ENCODE measurements at regions not wholly inside any gene's neighbourhood (a gene's known extent, or its start where the extent isn't known, plus 50 kb on each side); places are given as distances from the start of the nearest gene placed in this dataset.

DNA sequence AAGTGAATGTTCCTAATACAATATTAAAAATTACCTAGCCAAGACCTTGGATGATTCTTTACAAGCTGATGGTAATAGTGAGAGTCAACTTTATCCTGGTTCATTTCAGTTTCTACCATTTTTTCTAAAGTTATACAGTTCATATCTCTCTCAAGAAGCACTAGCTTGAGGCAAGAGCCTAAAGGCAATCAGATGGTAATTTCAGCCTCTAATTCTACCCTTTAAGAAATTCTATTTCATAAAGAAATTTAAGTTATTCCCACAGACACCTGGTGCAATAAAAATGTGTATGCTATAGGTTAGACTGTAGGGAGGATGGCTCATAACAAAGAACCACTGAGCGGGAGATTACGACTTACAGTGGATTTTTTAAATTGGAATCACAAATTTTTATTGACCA is 984.2 kb upstream of the ADGRL3 start:
- TF ChIP-seq, protein P1, sequence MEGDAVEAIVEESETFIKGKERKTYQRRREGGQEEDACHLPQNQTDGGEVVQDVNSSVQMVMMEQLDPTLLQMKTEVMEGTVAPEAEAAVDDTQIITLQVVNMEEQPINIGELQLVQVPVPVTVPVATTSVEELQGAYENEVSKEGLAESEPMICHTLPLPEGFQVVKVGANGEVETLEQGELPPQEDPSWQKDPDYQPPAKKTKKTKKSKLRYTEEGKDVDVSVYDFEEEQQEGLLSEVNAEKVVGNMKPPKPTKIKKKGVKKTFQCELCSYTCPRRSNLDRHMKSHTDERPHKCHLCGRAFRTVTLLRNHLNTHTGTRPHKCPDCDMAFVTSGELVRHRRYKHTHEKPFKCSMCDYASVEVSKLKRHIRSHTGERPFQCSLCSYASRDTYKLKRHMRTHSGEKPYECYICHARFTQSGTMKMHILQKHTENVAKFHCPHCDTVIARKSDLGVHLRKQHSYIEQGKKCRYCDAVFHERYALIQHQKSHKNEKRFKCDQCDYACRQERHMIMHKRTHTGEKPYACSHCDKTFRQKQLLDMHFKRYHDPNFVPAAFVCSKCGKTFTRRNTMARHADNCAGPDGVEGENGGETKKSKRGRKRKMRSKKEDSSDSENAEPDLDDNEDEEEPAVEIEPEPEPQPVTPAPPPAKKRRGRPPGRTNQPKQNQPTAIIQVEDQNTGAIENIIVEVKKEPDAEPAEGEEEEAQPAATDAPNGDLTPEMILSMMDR (IDR thresholded peaks at IDR 0.05): no peak
- no peak for TF ChIP-seq POLR2A (IDR thresholded peaks at IDR 0.05)
- intact Hi-C loops (cut with DNase I; ENCODE audit: low total_unique reads): no loop called here
- H3K4me3 ChIP-seq (ENCODE audit: low read depth, poor library complexity, severe bottlenecking): no peak overlapping the region
- no peak for DNase-seq (ENCODE audit: low spot score in 2 of 2)
- WGBS, 2 donors: 93 to 96% methylated on average over 2 of the region's 2 CpGs

DNA sequence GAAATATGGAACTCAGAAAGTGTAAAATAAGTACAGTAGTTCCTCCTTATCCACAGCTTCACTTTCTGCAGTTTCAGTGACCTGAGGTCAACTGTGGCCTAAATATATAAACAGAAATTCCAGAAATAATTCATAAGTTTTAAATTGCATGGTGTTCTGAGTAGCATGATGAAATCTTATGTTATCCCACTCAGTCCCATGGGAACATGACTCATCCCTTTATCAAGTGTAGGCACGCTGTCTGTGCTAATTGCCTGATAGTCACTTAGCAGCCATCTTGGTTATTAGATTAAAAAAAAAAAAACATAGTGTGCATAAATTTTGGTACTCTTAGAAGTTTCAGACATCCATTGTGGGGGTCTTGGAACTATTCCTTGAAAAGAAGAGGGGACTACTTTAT is 983.4 kb upstream of the ADGRL3 start:
- no peak for DNase-seq (ENCODE audit: low spot score in 2 of 2)
- WGBS, 2 donors: 46 to 48% methylated on average over 1 of the region's 1 CpG
- no peak overlapping the region for H3K4me3 ChIP-seq (ENCODE audit: low read depth, poor library complexity, severe bottlenecking)
- TF ChIP-seq, protein P1 (IDR thresholded peaks at IDR 0.05): no peak
- no peak for TF ChIP-seq POLR2A (IDR thresholded peaks at IDR 0.05)
- intact Hi-C loops (cut with DNase I; ENCODE audit: low total_unique reads): no loop called here

DNA sequence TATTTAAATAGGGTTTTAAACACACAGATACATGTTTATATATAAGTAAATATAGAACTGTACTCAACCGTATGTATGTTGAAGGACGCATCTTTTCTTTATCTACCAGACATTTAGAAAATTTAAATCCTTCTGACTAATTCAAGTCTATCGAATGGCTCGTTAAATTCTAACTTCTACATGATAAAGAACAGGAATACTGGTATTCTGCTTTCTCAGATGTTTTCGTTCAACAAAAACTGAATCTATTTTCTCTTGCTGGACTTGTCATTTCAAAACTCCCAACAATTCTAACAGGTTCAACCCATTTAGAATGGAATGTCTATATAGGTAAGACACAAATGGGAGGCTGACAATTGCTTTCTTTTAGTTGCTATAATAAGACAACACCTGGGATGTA is 978.3 kb upstream of the ADGRL3 start:
- TF ChIP-seq, protein P1 (IDR thresholded peaks at IDR 0.05): no peak
- no peak for TF ChIP-seq POLR2A (IDR thresholded peaks at IDR 0.05)
- WGBS, 2 donors: 93 to 94% methylated on average over 5 of the region's 5 CpGs
- H3K4me3 ChIP-seq (ENCODE audit: low read depth, poor library complexity, severe bottlenecking): no peak overlapping the region
- DNase-seq (ENCODE audit: low spot score in 2 of 2): no peak
- intact Hi-C loops (cut with DNase I; ENCODE audit: low total_unique reads): no loop called here

DNA sequence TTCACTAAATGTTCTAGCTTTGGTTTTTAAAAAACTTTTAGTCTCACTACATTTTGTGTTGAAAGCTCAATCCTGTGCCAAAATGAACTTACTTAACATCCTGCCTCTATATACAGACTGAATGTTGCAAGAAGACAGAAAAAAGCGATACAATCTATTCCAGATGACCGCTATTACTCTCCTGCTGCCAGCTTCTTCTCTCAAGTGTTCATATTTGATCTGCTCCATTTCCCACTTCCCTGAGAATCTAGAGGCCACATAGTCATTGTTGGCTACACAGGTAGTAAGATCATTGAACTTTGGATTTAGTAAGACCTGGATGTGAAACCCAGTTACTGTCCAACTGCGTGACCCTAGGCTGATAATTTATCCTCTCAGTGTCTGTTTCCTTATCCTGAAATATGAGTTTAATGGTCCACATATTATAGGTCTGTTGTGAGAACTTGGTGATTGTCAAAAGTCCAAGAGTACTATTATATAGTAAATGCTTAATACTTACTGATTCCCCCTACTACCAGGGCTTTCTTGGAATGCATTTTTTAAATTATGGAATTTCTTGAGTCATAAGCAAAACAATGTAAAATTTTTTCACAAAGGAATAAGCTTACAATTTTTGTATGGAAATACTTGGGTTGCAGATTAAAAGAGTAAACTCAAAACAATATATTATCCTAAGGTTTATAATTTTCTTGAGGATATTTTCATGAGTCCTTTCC is 976.8 kb upstream of the ADGRL3 start:
- no peak for DNase-seq (ENCODE audit: low spot score in 2 of 2)
- no peak for TF ChIP-seq POLR2A (IDR thresholded peaks at IDR 0.05)
- TF ChIP-seq, protein P1 (IDR thresholded peaks at IDR 0.05): no peak

DNA sequence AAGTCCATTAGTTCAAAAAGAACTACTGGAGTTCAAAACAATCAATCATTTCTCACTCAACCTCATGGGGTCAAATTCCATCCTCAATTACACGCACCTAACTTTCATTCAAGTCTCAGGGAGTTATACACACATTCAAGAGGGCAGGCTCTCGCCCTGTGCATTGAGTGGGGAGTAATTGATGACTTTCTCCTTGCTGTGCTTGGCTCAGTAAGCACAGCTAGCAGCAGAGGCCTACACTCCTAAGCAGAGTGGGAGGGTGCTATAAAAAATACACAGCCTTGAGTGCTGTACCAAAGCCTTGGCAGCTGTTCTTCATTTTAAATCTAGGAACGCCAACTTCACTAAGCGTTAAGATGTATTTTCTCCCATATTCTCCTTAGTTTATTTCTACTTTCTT is 958.3 kb upstream of the ADGRL3 start:
- intact Hi-C loops (cut with DNase I; ENCODE audit: low total_unique reads): no loop called here
- 69% methylated on average over 4 of the region's 4 CpGs for WGBS, 2 donors
- H3K4me3 ChIP-seq (ENCODE audit: low read depth, poor library complexity, severe bottlenecking): no peak overlapping the region
- TF ChIP-seq, protein P1 (IDR thresholded peaks at IDR 0.05): no peak
- no peak for TF ChIP-seq POLR2A (IDR thresholded peaks at IDR 0.05)
- no peak for DNase-seq (ENCODE audit: low spot score in 2 of 2)

More for the DNA sequence above, 976.8 kb upstream of the ADGRL3 start:
- intact Hi-C loops (cut with DNase I; ENCODE audit: low total_unique reads): no loop called here
- no peak overlapping the region for H3K4me3 ChIP-seq (ENCODE audit: low read depth, poor library complexity, severe bottlenecking)
- 66 to 67% methylated on average over 3 of the region's 3 CpGs for WGBS, 2 donors

DNA sequence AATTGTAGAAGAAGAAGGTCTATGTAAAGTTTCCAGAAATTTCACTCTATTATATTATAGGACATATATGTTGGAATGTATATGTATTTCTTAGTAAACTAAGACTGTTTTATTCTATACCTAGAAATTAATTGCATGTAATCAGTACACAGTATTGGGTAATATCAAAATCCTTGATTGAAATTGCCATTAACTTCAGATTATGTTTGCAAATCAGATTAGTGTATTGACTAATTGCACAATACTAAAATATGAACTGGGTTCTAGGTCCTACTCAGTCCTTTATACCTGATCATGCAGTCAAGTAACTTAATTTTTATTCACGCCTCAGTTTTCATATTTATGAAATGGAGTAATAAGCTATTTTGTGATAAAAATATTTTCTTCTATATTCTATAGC is 950.3 kb upstream of the ADGRL3 start:
- 95 to 98% methylated on average over 1 of the region's 1 CpG for WGBS, 2 donors
- TF ChIP-seq, protein P1 (IDR thresholded peaks at IDR 0.05): no peak
- TF ChIP-seq POLR2A (IDR thresholded peaks at IDR 0.05): no peak
- intact Hi-C loops (cut with DNase I; ENCODE audit: low total_unique reads): no loop called here
- no peak for DNase-seq (ENCODE audit: low spot score in 2 of 2)
- no peak overlapping the region for H3K4me3 ChIP-seq (ENCODE audit: low read depth, poor library complexity, severe bottlenecking)

Data from lower leg skin (tissue), 4 donors.